Endothelial cell of umbilical vein (primary cell): ENCODE measurements at regions not wholly inside any gene's neighbourhood (a gene's known extent, or its start where the extent isn't known, plus 50 kb on each side); places are given as distances from the start of the nearest gene placed in this dataset.

Experiments used
- BruUV-seq: library from RNA; stranded (reverse); fragments of 400-500 nt; replicated peaks from 2 replicates; lab custom pipeline; 2021; lab: Mats Ljungman, UMichigan
- CTCF ChIA-PET: fragments of 300-600, 350-600 bp; sonication (Branson Sonifier 250); formaldehyde crosslinking; loops from one replicate; lab custom pipeline; 2021; ENCODE audit warnings: antibody characterized with exemption, inconsistent platforms; lab: Charles Lee
- POLR2A ChIA-PET: fragments of 300-600, 350-600 bp; sonication (Branson Sonifier 250); formaldehyde crosslinking; loops from one replicate; lab custom pipeline; 2021; ENCODE audit warnings: antibody characterized with exemption, inconsistent platforms; lab: Charles Lee
- DNase-seq: peaks from one replicate; pipeline ENCODE4 v3.0.0-alpha.2; 2011; ENCODE audit warnings: low read depth, low spot score
- FAIRE-seq: peaks from 2 replicates; lab custom pipeline; 2011; peaks lifted over from hg19 to GRCh38; lab: Jason Lieb, UNC
- H2AFZ ChIP-seq: 2 replicates; pipeline ENCODE4 v1.6.0; 2012; ENCODE audit warnings: low read depth, low read length, control low read depth, inconsistent platforms
- H3K27ac ChIP-seq: 2 replicates; pipeline ENCODE4 v1.5.1; 2011; ENCODE audit warnings: low read depth, mild to moderate bottlenecking, control low read depth, low read length, moderate library complexity; ENCODE audit not compliant: insufficient read depth
- H3K27me3 ChIP-seq, 2 experiments: 2 replicates each; pipeline versions ENCODE4 v1.6.0 to v1.6.1; 2011; ENCODE audit warnings: low read length in 2 of 2, mixed read lengths in 1 of 2; ENCODE audit not compliant: control insufficient read depth in 2 of 2, insufficient read depth in 2 of 2
- H3K36me3 ChIP-seq, 2 experiments: 2 replicates in 1 of 2; 3 replicates in 1 of 2; pipeline ENCODE4 v1.5.1; 2011; ENCODE audit warnings: low read length in 2 of 2, mild to moderate bottlenecking in 1 of 2, moderate library complexity in 1 of 2; ENCODE audit not compliant: control insufficient read depth in 2 of 2, insufficient read depth in 2 of 2; ENCODE audit errors: extremely low read depth in 1 of 2
- H3K4me1 ChIP-seq: 3 replicates; pipeline ENCODE4 v1.5.1; 2011; ENCODE audit warnings: mild to moderate bottlenecking, low read length; ENCODE audit not compliant: control insufficient read depth, insufficient read depth; ENCODE audit errors: extremely low read depth
- H3K4me2 ChIP-seq: 2 replicates; pipeline ENCODE4 v1.6.1; 2011; ENCODE audit warnings: low read length, control low read depth, mixed read lengths; ENCODE audit not compliant: insufficient read depth
- H3K4me3 ChIP-seq, 3 experiments: fragments of 200-600 bp in 1 of 3; sonication (generic), shearing (Covaris generic) in 1 of 3; replicated peaks in 1 of 3; 2 replicates each; pipeline ENCODE4 v1.5.1; 2011 to 2016; ENCODE audit warnings: control low read depth in 3 of 3, low read length in 3 of 3, mild to moderate bottlenecking in 2 of 3, inconsistent platforms in 1 of 3, low read depth in 1 of 3, moderate library complexity in 1 of 3; ENCODE audit not compliant: insufficient read depth in 1 of 3
- H3K79me2 ChIP-seq: 2 replicates; pipeline ENCODE4 v1.6.0; 2012; ENCODE audit warnings: low read length, inconsistent platforms; ENCODE audit not compliant: control insufficient read depth, insufficient read depth
- H3K9ac ChIP-seq: replicated peaks from 2 replicates; pipeline ENCODE3; 2011; ENCODE audit warnings: low read length, control low read depth; ENCODE audit not compliant: insufficient read depth; ENCODE audit errors: extremely low read depth
- H3K9me1 ChIP-seq: replicated peaks from 3 replicates; pipeline ENCODE4 v1.6.0; 2011; ENCODE audit warnings: mild to moderate bottlenecking, low read length; ENCODE audit not compliant: control insufficient read depth, insufficient read depth; ENCODE audit errors: extremely low read depth
- H3K9me3 ChIP-seq: replicated peaks from 2 replicates; pipeline ENCODE4 v1.5.1; 2012; ENCODE audit warnings: low read length, inconsistent platforms; ENCODE audit not compliant: control insufficient read depth, insufficient read depth
- H4K20me1 ChIP-seq: replicated peaks from 2 replicates; pipeline ENCODE3; 2011; ENCODE audit warnings: mild to moderate bottlenecking, low read length; ENCODE audit not compliant: control insufficient read depth, insufficient read depth; ENCODE audit errors: extremely low read depth
- EZH2 ChIP-seq: IDR thresholded peaks from 2 replicates; pipeline ENCODE4 v1.6.1; 2012; ENCODE audit warnings: borderline replicate concordance, low read depth, mild to moderate bottlenecking, moderate library complexity, low read length, inconsistent platforms; ENCODE audit not compliant: severe bottlenecking
- FOS ChIP-seq: IDR thresholded peaks from 2 replicates; pipeline ENCODE4 v1.6.1; 2011; ENCODE audit warnings: mild to moderate bottlenecking, low read length, moderate library complexity, borderline replicate concordance; ENCODE audit not compliant: insufficient read depth
- GATA2 ChIP-seq: IDR thresholded peaks from 2 replicates; pipeline ENCODE4 v1.7.0; 2011; ENCODE audit warnings: low read depth, mild to moderate bottlenecking, moderate library complexity, mixed read lengths, low read length; ENCODE audit not compliant: insufficient read length, insufficient read depth
- JUN ChIP-seq: IDR thresholded peaks from 2 replicates; pipeline ENCODE4 v1.6.1; 2011; ENCODE audit warnings: borderline replicate concordance, low read depth; ENCODE audit not compliant: insufficient read length, insufficient read depth
- MAX ChIP-seq: IDR thresholded peaks from 2 replicates; pipeline ENCODE4 v1.6.1; 2011; ENCODE audit not compliant: insufficient read depth, insufficient read length
- MYC ChIP-seq: IDR thresholded peaks from one replicate; pipeline ENCODE4 v1.6.1; 2011; ENCODE audit warnings: mild to moderate bottlenecking, low read depth, low read length
- POLR2A ChIP-seq: IDR thresholded peaks from 2 replicates; pipeline ENCODE4 v1.6.1; 2012; ENCODE audit warnings: low read depth, mild to moderate bottlenecking, control low read depth, low read length
- POLR2AphosphoS5 ChIP-seq: IDR thresholded peaks from 2 replicates; pipeline ENCODE4 v1.6.1; 2012; ENCODE audit warnings: low read depth, mild to moderate bottlenecking, control low read depth, low read length, moderate library complexity; ENCODE audit not compliant: insufficient read depth
- dilution Hi-C: fragments of 300-500 bp; cut with MboI; formaldehyde crosslinking; loops from one replicate; pipeline ENCODE4 v1.15.0; 2019; ENCODE audit warnings: low sequenced_read_pairs; ENCODE audit not compliant: extremely low pct_ligation_motif_present
- intact Hi-C: fragments of 100-400 bp; cut with micrococcal nuclease; formaldehyde crosslinking; loops from one replicate; pipeline ENCODE4 v1.10.0; 2022
- TF ChIP-seq, protein P1 (sequence below), 2 donors: IDR thresholded peaks; 1 replicate in 1 of 2; 2 replicates in 1 of 2; pipeline ENCODE4 v1.5.1; 2011; ENCODE audit warnings: low read length in 2 of 2, mild to moderate bottlenecking in 2 of 2, moderate library complexity in 2 of 2, control low read depth in 1 of 2, inconsistent platforms in 1 of 2, low read depth in 1 of 2; ENCODE audit not compliant: insufficient read depth in 1 of 2; ENCODE audit errors: extremely low read depth in 1 of 2

GRCh38 chr1:214838351-214838750 is 235.4 kb downstream of the CENPF start:
- no peaks in the 10 kb centered on the region for H4K20me1 ChIP-seq
- H2AFZ ChIP-seq: no peak overlapping the region
- BruUV-seq: no TSS peak
- dilution Hi-C loops: no loop called here
- no peak overlapping the region for H3K4me3 ChIP-seq
- no peak overlapping the region for H3K9ac ChIP-seq
- no peak overlapping the region for H3K4me2 ChIP-seq
- CTCF ChIA-PET: no interaction called here
- H3K27ac ChIP-seq: no peak overlapping the region
- FAIRE-seq (no peak), DNase-seq (no peak)
- H3K79me2 ChIP-seq: no peaks in the 10 kb centered on the region
- no peaks in the 10 kb centered on the region for H3K36me3 ChIP-seq
- no peaks in the 10 kb centered on the region for H3K9me3 ChIP-seq
- H3K27me3 ChIP-seq: peaks cover 0 to 7% of the 10 kb centered on the region in 2 experiments
- intact Hi-C loops: no loop called here
- TF ChIP-seq FOS (no peak), POLR2A (no peak), MAX (no peak), JUN (no peak), MYC (no peak), GATA2 (no peak), EZH2 (no peak), POLR2AphosphoS5 (no peak)
- TF ChIP-seq, protein P1, sequence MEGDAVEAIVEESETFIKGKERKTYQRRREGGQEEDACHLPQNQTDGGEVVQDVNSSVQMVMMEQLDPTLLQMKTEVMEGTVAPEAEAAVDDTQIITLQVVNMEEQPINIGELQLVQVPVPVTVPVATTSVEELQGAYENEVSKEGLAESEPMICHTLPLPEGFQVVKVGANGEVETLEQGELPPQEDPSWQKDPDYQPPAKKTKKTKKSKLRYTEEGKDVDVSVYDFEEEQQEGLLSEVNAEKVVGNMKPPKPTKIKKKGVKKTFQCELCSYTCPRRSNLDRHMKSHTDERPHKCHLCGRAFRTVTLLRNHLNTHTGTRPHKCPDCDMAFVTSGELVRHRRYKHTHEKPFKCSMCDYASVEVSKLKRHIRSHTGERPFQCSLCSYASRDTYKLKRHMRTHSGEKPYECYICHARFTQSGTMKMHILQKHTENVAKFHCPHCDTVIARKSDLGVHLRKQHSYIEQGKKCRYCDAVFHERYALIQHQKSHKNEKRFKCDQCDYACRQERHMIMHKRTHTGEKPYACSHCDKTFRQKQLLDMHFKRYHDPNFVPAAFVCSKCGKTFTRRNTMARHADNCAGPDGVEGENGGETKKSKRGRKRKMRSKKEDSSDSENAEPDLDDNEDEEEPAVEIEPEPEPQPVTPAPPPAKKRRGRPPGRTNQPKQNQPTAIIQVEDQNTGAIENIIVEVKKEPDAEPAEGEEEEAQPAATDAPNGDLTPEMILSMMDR (IDR thresholded peaks at IDR 0.05; ENCODE audit: extremely low read depth in 1 of 2, insufficient read depth in 1 of 2, low read depth in 1 of 2, low read length in 2 of 2): no peak
- POLR2A ChIA-PET: no interaction called here
- no peaks in the 10 kb centered on the region for H3K4me1 ChIP-seq
- H3K9me1 ChIP-seq: no peaks in the 10 kb centered on the region
